Spleen (tissue), 11 donors: ENCODE measurements at regions not wholly inside any gene's neighbourhood (a gene's known extent, or its start where the extent isn't known, plus 50 kb on each side); places are given as distances from the start of the nearest gene placed in this dataset.

Source experiments
- DNase-seq: peaks from one replicate; pipeline ENCODE4 v3.0.0-alpha.2; 2020
- H3K27ac ChIP-seq, 8 donors: fragments of 200-600 bp; sonication (generic) in 7 of 8; 1 replicate in 4 of 8; 2 replicates in 4 of 8; pipeline versions ENCODE4 v1.5.0 to v1.8.0; 2016 to 2021; ENCODE audit warnings: inconsistent platforms in 4 of 8, mild to moderate bottlenecking in 4 of 8, moderate library complexity in 1 of 8
- H3K27me3 ChIP-seq, 7 donors: fragments of 200-600 bp; sonication (generic) in 6 of 7; replicated peaks in 1 of 7; 1 replicate in 4 of 7; 2 replicates in 3 of 7; pipeline versions ENCODE4 v1.5.0 to v1.8.0; 2016 to 2021; ENCODE audit warnings: inconsistent platforms in 3 of 7, mild to moderate bottlenecking in 1 of 7
- H3K36me3 ChIP-seq, 6 donors: fragments of 200-600 bp; sonication (generic) in 5 of 6; 1 replicate in 4 of 6; 2 replicates in 2 of 6; pipeline versions ENCODE4 v1.5.0 to v1.8.0; 2016 to 2021; ENCODE audit warnings: inconsistent platforms in 2 of 6
- H3K4me1 ChIP-seq, 6 donors: fragments of 200-600 bp; sonication (generic) in 5 of 6; 1 replicate in 3 of 6; 2 replicates in 3 of 6; pipeline versions ENCODE4 v1.5.0 to v1.8.0; 2016 to 2021; ENCODE audit warnings: inconsistent platforms in 3 of 6
- H3K4me3 ChIP-seq, 8 donors: fragments of 200-600 bp; sonication (generic) in 7 of 8; 1 replicate in 4 of 8; 2 replicates in 4 of 8; pipeline versions ENCODE4 v1.5.0 to v1.8.0; 2016 to 2021; ENCODE audit warnings: inconsistent platforms in 4 of 8, mild to moderate bottlenecking in 4 of 8, moderate library complexity in 2 of 8
- H3K9me3 ChIP-seq, 8 donors: fragments of 200-600 bp; sonication (generic) in 7 of 8; 1 replicate in 4 of 8; 2 replicates in 4 of 8; pipeline versions ENCODE4 v1.5.0 to v1.8.0; 2016 to 2021; ENCODE audit warnings: inconsistent platforms in 4 of 8
- CTCF ChIP-seq, 11 experiments: fragments of 200-600 bp in 7 of 11; fragments of 450-650 bp in 4 of 11; sonication (generic) in 4 of 11; IDR thresholded peaks in 8 of 11; conservative IDR thresholded peaks in 3 of 11; 1 replicate in 7 of 11; 2 replicates in 4 of 11; pipeline versions ENCODE4 v1.4.0 to v1.8.0; 2016 to 2021; ENCODE audit warnings: antibody characterized with exemption in 11 of 11, inconsistent platforms in 4 of 11, mild to moderate bottlenecking in 1 of 11
- POLR2A ChIP-seq, 3 donors: fragments of 450-650 bp; IDR thresholded peaks; one replicate each; pipeline ENCODE4 v1.5.1; 2017; ENCODE audit warnings: antibody characterized with exemption in 3 of 3, mild to moderate bottlenecking in 1 of 3
- POLR2AphosphoS5 ChIP-seq, 3 donors: sonication (generic); formaldehyde crosslinking; IDR thresholded peaks; one replicate each; pipeline ENCODE4 v1.5.1; 2017; ENCODE audit warnings: antibody characterized with exemption in 3 of 3
- WGBS, 5 donors: extraction: QIAGEN DNeasy Blood & Tissue Kit in 3 of 5; methylation state at CpG; one replicate each; pipeline versions ENCODE4 v1.1.5 to v1.1.7; 2013 to 2018; 5-methylcytosine and 5-hydroxymethylcytosine counted together
- intact Hi-C: fragments of 100-400 bp; cut with DNase I; formaldehyde crosslinking; loops from one replicate; pipeline ENCODE4 v1.15.0; 2023; ENCODE audit warnings: low total_unique reads
- donor health status: healthy with polysubstance abuse.
- donor health status: DM: no; HTN: no; CAD: no; lungs with moderate emphysema.
- donor health status: DM: no; HTN: no; CAD: no.
- donor health status: Bipolar disorder and iron deficiency.
- donor health status: healthy.
- donor health status: DM: no; HTN: no; CAD: no.
- donor health status: DM: yes; HTN: yes; CAD: no.

- no peak for DNase-seq
- Histone ChIP-seq H3K4me3 (no peak overlapping the region), H3K27ac (no peak overlapping the region), H3K27me3 (no peaks in the 10 kb centered on the region), H3K4me1 (no peaks in the 10 kb centered on the region), H3K9me3 (peaks cover 0 to 5% (median 0%) of the 10 kb centered on the region in 8 donors), H3K36me3 (no peaks in the 10 kb centered on the region)
- TF ChIP-seq POLR2A (IDR thresholded peaks at IDR 0.05) (no peak), POLR2AphosphoS5 (IDR thresholded peaks at IDR 0.05) (no peak), CTCF (IDR thresholded peaks at IDR 0.05 in 8 of 11, conservative IDR thresholded peaks at IDR 0.05 in 3 of 11) (no peak)
- intact Hi-C loops: no loop called here
- WGBS, 5 donors: 71 to 88% (median 73%) methylated on average over 1 of the region's 1 CpG
Observed at GRCh38 chr4:71081192-71081591, 87.7 kb downstream of the DCK start.

- no peak for DNase-seq
- TF ChIP-seq CTCF (IDR thresholded peaks at IDR 0.05 in 8 of 11, conservative IDR thresholded peaks at IDR 0.05 in 3 of 11): no peak
- TF ChIP-seq POLR2AphosphoS5 (IDR thresholded peaks at IDR 0.05): no peak
- intact Hi-C loops: no loop called here
- no peaks in the 10 kb centered on the region for H3K36me3 ChIP-seq
- WGBS, 5 donors: 64 to 86% (median 68%) methylated on average over 1 of the region's 1 CpG
- no peak overlapping the region for H3K27ac ChIP-seq
- H3K4me1 ChIP-seq: peaks cover 0 to 8% (median 0%) of the 10 kb centered on the region in 6 donors
- H3K27me3 ChIP-seq: no peaks in the 10 kb centered on the region
- peaks cover 0 to 12% (median 0%) of the 10 kb centered on the region in 8 donors for H3K9me3 ChIP-seq
- H3K4me3 ChIP-seq: no peak overlapping the region
Observed at GRCh38 chr4:71093745-71094144, 100.3 kb downstream of the DCK start.

GRCh38 chr4:71094201-71094600 is 100.8 kb downstream of the DCK start:
- TF ChIP-seq POLR2A (IDR thresholded peaks at IDR 0.05) (no peak), CTCF (IDR thresholded peaks at IDR 0.05 in 8 of 11, conservative IDR thresholded peaks at IDR 0.05 in 3 of 11) (no peak), POLR2AphosphoS5 (IDR thresholded peaks at IDR 0.05) (no peak)
- Histone ChIP-seq H3K27me3 (no peaks in the 10 kb centered on the region), H3K9me3 (peaks cover 0 to 12% (median 0%) of the 10 kb centered on the region in 8 donors), H3K27ac (no peak overlapping the region), H3K4me3 (no peak overlapping the region), H3K36me3 (no peaks in the 10 kb centered on the region), H3K4me1 (peaks cover 0 to 8% (median 0%) of the 10 kb centered on the region in 6 donors)
- intact Hi-C loops: no loop called here
- DNase-seq: no peak

DNA sequence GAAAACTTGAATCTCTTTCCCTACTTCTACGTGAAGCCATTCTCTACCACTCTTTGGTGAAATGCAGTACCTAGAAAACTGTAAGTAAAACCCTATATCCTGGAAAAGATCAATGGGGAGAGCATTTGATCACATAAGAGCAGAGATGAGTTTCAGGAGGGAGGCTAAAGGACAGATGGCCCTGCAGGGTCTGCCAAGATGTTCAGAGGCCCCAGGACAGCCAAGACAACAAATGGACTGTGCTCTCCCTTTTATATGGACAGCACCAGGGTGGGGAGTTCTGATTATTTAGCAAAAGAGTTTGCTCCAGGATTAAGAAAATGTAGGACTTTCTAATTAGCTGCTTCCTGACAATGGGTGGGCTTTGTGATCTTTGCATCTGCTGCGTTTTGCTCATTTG is 101.7 kb downstream of the DCK start:
- H3K4me1 ChIP-seq: peaks cover 0 to 8% (median 0%) of the 10 kb centered on the region in 6 donors
- H3K4me3 ChIP-seq: no peak overlapping the region
- DNase-seq: no peak
- TF ChIP-seq POLR2AphosphoS5 (IDR thresholded peaks at IDR 0.05) (no peak), POLR2A (IDR thresholded peaks at IDR 0.05) (no peak), CTCF (IDR thresholded peaks at IDR 0.05 in 8 of 11, conservative IDR thresholded peaks at IDR 0.05 in 3 of 11) (no peak)
- peaks cover 0 to 6% (median 0%) of the 10 kb centered on the region in 8 donors for H3K9me3 ChIP-seq
- H3K36me3 ChIP-seq: no peaks in the 10 kb centered on the region
- H3K27ac ChIP-seq: no peak overlapping the region
- 94 to 99% (median 96%) methylated on average over 2 of the region's 2 CpGs for WGBS, 5 donors
- intact Hi-C loops: no loop called here
- no peaks in the 10 kb centered on the region for H3K27me3 ChIP-seq
